AG04450 (cell line): ENCODE measurements at regions not wholly inside any gene's neighbourhood (a gene's known extent, or its start where the extent isn't known, plus 50 kb on each side); places are given as distances from the start of the nearest gene placed in this dataset.

ENCODE experiments used
- CTCF ChIA-PET: fragments of 300-600, 350-600 bp; formaldehyde crosslinking; extraction: SDS; loops from one replicate; lab custom pipeline; 2022; ENCODE audit warnings: antibody characterized with exemption, inconsistent platforms; lab: Charles Lee
- POLR2A ChIA-PET: fragments of 350-600 bp; formaldehyde crosslinking; extraction: SDS; loops from one replicate; lab custom pipeline; 2021; ENCODE audit warnings: antibody characterized with exemption, inconsistent platforms; lab: Yijun Ruan, JAX
- DNase-seq: peaks from one replicate; pipeline ENCODE4 v3.0.0-alpha.2; 2011; ENCODE audit warnings: low read depth, low spot score
- H3K27ac ChIP-seq: one replicate; pipeline ENCODE4 v1.5.1; 2012; ENCODE audit warnings: low read depth, low read length, control low read depth
- H3K27me3 ChIP-seq: one replicate; pipeline ENCODE4 v1.6.0; 2012; ENCODE audit warnings: low read length; ENCODE audit not compliant: control insufficient read depth, insufficient read depth
- H3K4me3 ChIP-seq: 2 replicates; pipeline ENCODE4 v1.5.1; 2011; ENCODE audit warnings: mild to moderate bottlenecking, low read depth, low read length, control low read depth
- H3K9me3 ChIP-seq: 2 replicates; pipeline ENCODE4 v1.5.1; 2012; ENCODE audit warnings: low read length; ENCODE audit not compliant: control insufficient read depth, insufficient read depth
- TF ChIP-seq, protein P1 (sequence below): IDR thresholded peaks from 2 replicates; pipeline ENCODE4 v1.5.1; 2011; ENCODE audit warnings: low read depth, low read length, control low read depth, inconsistent platforms

DNA sequence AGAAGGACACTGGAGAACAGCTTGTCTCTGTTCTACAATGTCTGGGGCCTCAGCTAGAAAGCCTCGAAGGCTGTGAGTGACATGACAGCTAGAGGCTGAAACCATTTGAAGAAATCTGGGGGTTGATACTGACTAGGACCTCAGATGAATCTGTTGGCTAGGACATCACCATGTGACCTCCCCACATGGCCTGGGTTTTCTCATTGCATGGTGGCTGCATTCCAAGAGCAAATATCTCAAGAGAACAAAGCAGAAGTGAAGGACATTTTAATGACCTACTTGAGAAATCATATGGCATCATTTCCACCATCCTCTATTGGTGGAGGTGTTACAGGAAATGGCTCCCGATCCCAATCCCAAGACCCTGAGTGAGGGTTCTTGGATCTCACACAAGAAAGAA lies 450.6 kb upstream of the AUTS2 start:
- DNase-seq: no peak
- Histone ChIP-seq H3K27ac (no peak overlapping the region), H3K27me3 (no peaks in the 10 kb centered on the region), H3K9me3 (peaks cover 25% of the 10 kb centered on the region), H3K4me3 (no peak overlapping the region)
- ChIA-PET POLR2A (no interaction called here), CTCF (no interaction called here)
- TF ChIP-seq, protein P1, sequence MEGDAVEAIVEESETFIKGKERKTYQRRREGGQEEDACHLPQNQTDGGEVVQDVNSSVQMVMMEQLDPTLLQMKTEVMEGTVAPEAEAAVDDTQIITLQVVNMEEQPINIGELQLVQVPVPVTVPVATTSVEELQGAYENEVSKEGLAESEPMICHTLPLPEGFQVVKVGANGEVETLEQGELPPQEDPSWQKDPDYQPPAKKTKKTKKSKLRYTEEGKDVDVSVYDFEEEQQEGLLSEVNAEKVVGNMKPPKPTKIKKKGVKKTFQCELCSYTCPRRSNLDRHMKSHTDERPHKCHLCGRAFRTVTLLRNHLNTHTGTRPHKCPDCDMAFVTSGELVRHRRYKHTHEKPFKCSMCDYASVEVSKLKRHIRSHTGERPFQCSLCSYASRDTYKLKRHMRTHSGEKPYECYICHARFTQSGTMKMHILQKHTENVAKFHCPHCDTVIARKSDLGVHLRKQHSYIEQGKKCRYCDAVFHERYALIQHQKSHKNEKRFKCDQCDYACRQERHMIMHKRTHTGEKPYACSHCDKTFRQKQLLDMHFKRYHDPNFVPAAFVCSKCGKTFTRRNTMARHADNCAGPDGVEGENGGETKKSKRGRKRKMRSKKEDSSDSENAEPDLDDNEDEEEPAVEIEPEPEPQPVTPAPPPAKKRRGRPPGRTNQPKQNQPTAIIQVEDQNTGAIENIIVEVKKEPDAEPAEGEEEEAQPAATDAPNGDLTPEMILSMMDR: no peak

- DNase-seq: no peak
- Histone ChIP-seq H3K4me3 (no peak overlapping the region), H3K27me3 (no peaks in the 10 kb centered on the region), H3K9me3 (peaks cover 28% of the 10 kb centered on the region), H3K27ac (no peak overlapping the region)
- CTCF ChIA-PET: no interaction called here
- TF ChIP-seq, protein P1: no peak
- POLR2A ChIA-PET: no interaction called here
Measured at GRCh38 chr7:69149804-69150782, 448.2 kb upstream of the AUTS2 start.

GRCh38 chr7:69162326-69162725 lies 435.9 kb upstream of the AUTS2 start:
- Histone ChIP-seq H3K27me3 (no peaks in the 10 kb centered on the region), H3K4me3 (no peak overlapping the region), H3K9me3 (peaks cover 5% of the 10 kb centered on the region; the same call in 1 of the 2 replicates), H3K27ac (no peak overlapping the region)
- CTCF ChIA-PET: no interaction called here
- POLR2A ChIA-PET: no interaction called here
- DNase-seq: no peak
- TF ChIP-seq, protein P1: no peak

GRCh38 chr7:69162931-69163670 lies 435.2 kb upstream of the AUTS2 start:
- no peak for DNase-seq
- TF ChIP-seq, protein P1: no peak
- ChIA-PET POLR2A (no interaction called here), CTCF (no interaction called here)
- Histone ChIP-seq H3K4me3 (no peak overlapping the region), H3K27me3 (no peaks in the 10 kb centered on the region), H3K27ac (no peak overlapping the region), H3K9me3 (peaks cover 13% of the 10 kb centered on the region)
